GM12878 (cell line): ENCODE measurements at regions not wholly inside any gene's neighbourhood (a gene's known extent, or its start where the extent isn't known, plus 50 kb on each side); places are given as distances from the start of the nearest gene placed in this dataset.

Experiments used
- CTCF ChIP-seq, 3 experiments: IDR thresholded peaks in 2 of 3; conservative IDR thresholded peaks in 1 of 3; 2 replicates each; pipeline ENCODE4 v1.5.1; 2011; ENCODE audit warnings: low read depth in 3 of 3, low read length in 3 of 3, mild to moderate bottlenecking in 3 of 3, control low read depth in 2 of 3, moderate library complexity in 2 of 3, inconsistent platforms in 1 of 3, mixed read lengths in 1 of 3; ENCODE audit not compliant: control insufficient read depth in 2 of 3, insufficient read depth in 1 of 3; ENCODE audit errors: extremely low read depth in 1 of 3
- ETV6 ChIP-seq, 2 experiments: fragments of 450-650 bp in 1 of 2; IDR thresholded peaks in 1 of 2; conservative IDR thresholded peaks in 1 of 2; 2 replicates each; pipeline ENCODE4 v1.6.1; 2014; ENCODE audit warnings: antibody characterized with exemption in 1 of 2, borderline replicate concordance in 1 of 2, low read depth in 1 of 2, mild to moderate bottlenecking in 1 of 2, moderate library complexity in 1 of 2
- IRF3 ChIP-seq: fragments of 450-650 bp; IDR thresholded peaks from 2 replicates; pipeline ENCODE4 v1.6.1; 2014; ENCODE audit warnings: mild to moderate bottlenecking
- KAT2A ChIP-seq: conservative IDR thresholded peaks from 2 replicates; pipeline ENCODE4 v1.6.1; 2011; ENCODE audit warnings: low read depth, low read length; ENCODE audit not compliant: control insufficient read depth
- RAD21 ChIP-seq: IDR thresholded peaks from 2 replicates; pipeline ENCODE4 v1.6.1; 2011; ENCODE audit warnings: mild to moderate bottlenecking, low read depth, low read length, moderate library complexity; ENCODE audit not compliant: insufficient read depth
- SUZ12 ChIP-seq: fragments of 200-600 bp; sonication (generic); IDR thresholded peaks from one replicate; pipeline ENCODE4 v1.6.1; 2018; ENCODE audit warnings: antibody characterized with exemption, mild to moderate bottlenecking; ENCODE audit not compliant: unreplicated experiment
- TCF3 ChIP-seq: IDR thresholded peaks from 2 replicates; pipeline ENCODE4 v1.6.1; 2012; ENCODE audit warnings: low read depth, mild to moderate bottlenecking, low read length, borderline replicate concordance; ENCODE audit not compliant: insufficient read depth

- TF ChIP-seq SUZ12 (no peak), RAD21 (no peak), TCF3 (no peak), KAT2A (no peak), CTCF (IDR thresholded peaks at IDR 0.05 in 2 of 3, conservative IDR thresholded peaks at IDR 0.05 in 1 of 3; ENCODE audit: control insufficient read depth in 2 of 3, extremely low read depth in 1 of 3, insufficient read depth in 1 of 3, low read depth in 3 of 3, low read length in 3 of 3) (no peak), IRF3 (no peak), ETV6 (conservative IDR thresholded peaks at IDR 0.05 in 1 of 2, IDR thresholded peaks at IDR 0.05 in 1 of 2; ENCODE audit: borderline replicate concordance in 1 of 2, low read depth in 1 of 2) (no peak)
These were observed 410.3 kb downstream of the KCNA4 start for GRCh38 chr11:29606330-29607031.
